ENCODE measurements at regions not wholly inside any gene's neighbourhood (a gene's known extent, or its start where the extent isn't known, plus 50 kb on each side); places are given as distances from the start of the nearest gene placed in this dataset.

DNA sequence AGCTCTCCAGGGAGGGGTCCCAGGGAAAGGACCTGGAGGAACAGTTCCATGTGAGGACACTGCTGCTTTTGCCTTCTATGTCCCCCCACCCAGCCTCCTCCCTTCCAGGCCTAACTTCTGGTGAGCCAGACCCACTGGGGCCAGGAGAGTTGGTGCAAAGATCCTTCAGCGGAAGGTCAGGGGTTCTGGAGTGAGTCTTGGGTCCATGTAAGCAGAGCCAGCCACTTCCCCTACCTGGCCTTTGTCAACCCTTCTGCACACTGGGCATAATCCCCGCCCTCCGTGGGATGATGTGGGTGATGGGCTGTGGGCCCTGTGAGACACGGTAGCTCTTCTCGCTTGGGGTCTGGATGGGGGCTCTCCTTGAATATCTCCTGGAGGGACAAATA, 76.9 kb downstream of the RHOB start:
- no peaks in the 10 kb centered on the region for H3K36me3 Mint-ChIP-seq
- DNase-seq (ENCODE audit: extremely low spot score, unreplicated experiment): no peak
- no peak overlapping the region for H3K4me3 Mint-ChIP-seq
- peaks cover 3% of the 10 kb centered on the region for H3K27me3 Mint-ChIP-seq
- no peak overlapping the region for H3K27ac Mint-ChIP-seq
- no peaks in the 10 kb centered on the region for H3K9me3 Mint-ChIP-seq
- H3K4me1 Mint-ChIP-seq (ENCODE audit: unreplicated experiment): peaks cover 31% of the 10 kb centered on the region
- TF ChIP-seq, protein P1, sequence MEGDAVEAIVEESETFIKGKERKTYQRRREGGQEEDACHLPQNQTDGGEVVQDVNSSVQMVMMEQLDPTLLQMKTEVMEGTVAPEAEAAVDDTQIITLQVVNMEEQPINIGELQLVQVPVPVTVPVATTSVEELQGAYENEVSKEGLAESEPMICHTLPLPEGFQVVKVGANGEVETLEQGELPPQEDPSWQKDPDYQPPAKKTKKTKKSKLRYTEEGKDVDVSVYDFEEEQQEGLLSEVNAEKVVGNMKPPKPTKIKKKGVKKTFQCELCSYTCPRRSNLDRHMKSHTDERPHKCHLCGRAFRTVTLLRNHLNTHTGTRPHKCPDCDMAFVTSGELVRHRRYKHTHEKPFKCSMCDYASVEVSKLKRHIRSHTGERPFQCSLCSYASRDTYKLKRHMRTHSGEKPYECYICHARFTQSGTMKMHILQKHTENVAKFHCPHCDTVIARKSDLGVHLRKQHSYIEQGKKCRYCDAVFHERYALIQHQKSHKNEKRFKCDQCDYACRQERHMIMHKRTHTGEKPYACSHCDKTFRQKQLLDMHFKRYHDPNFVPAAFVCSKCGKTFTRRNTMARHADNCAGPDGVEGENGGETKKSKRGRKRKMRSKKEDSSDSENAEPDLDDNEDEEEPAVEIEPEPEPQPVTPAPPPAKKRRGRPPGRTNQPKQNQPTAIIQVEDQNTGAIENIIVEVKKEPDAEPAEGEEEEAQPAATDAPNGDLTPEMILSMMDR (conservative IDR thresholded peaks at IDR 0.05): no peak

GRCh38 chr2:20524412-20525040, 77.7 kb downstream of the RHOB start:
- Mint-ChIP-seq H3K27ac (no peak overlapping the region), H3K36me3 (no peaks in the 10 kb centered on the region), H3K9me3 (no peaks in the 10 kb centered on the region), H3K4me1 (ENCODE audit: unreplicated experiment) (peaks cover 31% of the 10 kb centered on the region), H3K4me3 (peak overlapping the region; percentile 31), H3K27me3 (peaks cover 3% of the 10 kb centered on the region)
- TF ChIP-seq, protein P1 (conservative IDR thresholded peaks at IDR 0.05): no peak
- DNase-seq (ENCODE audit: extremely low spot score, unreplicated experiment): no peak

GRCh38 chr2:20525041-20526035, 78.5 kb downstream of the RHOB start:
- Mint-ChIP-seq H3K36me3 (no peaks in the 10 kb centered on the region), H3K27ac (no peak overlapping the region), H3K4me1 (ENCODE audit: unreplicated experiment) (peaks cover 31% of the 10 kb centered on the region), H3K27me3 (peaks cover 3% of the 10 kb centered on the region), H3K4me3 (peak overlapping the region; percentile 31), H3K9me3 (no peaks in the 10 kb centered on the region)
- TF ChIP-seq, protein P1 (conservative IDR thresholded peaks at IDR 0.05): no peak
- no peak for DNase-seq (ENCODE audit: extremely low spot score, unreplicated experiment)

GRCh38 chr2:20526160-20526559, 79.3 kb downstream of the RHOB start:
- H3K4me1 Mint-ChIP-seq (ENCODE audit: unreplicated experiment): peaks cover 31% of the 10 kb centered on the region
- no peaks in the 10 kb centered on the region for H3K9me3 Mint-ChIP-seq
- H3K4me3 Mint-ChIP-seq: no peak overlapping the region
- no peaks in the 10 kb centered on the region for H3K36me3 Mint-ChIP-seq
- TF ChIP-seq, protein P1 (conservative IDR thresholded peaks at IDR 0.05): no peak
- H3K27ac Mint-ChIP-seq: no peak overlapping the region
- H3K27me3 Mint-ChIP-seq: peaks cover 5% of the 10 kb centered on the region
- DNase-seq (ENCODE audit: extremely low spot score, unreplicated experiment): no peak

GRCh38 chr2:20526708-20527107, 79.8 kb downstream of the RHOB start:
- H3K9me3 Mint-ChIP-seq: no peaks in the 10 kb centered on the region

More at GRCh38 chr2:20526708-20527107, 79.8 kb downstream of the RHOB start:
- no peak overlapping the region for H3K27ac Mint-ChIP-seq
- H3K4me3 Mint-ChIP-seq: no peak overlapping the region
- TF ChIP-seq, protein P1 (conservative IDR thresholded peaks at IDR 0.05): no peak
- H3K27me3 Mint-ChIP-seq: peaks cover 5% of the 10 kb centered on the region
- DNase-seq (ENCODE audit: extremely low spot score, unreplicated experiment): no peak
- no peaks in the 10 kb centered on the region for H3K36me3 Mint-ChIP-seq
- H3K4me1 Mint-ChIP-seq (ENCODE audit: unreplicated experiment): peaks cover 31% of the 10 kb centered on the region
